ENCODE measurements at regions not wholly inside any gene's neighbourhood (a gene's known extent, or its start where the extent isn't known, plus 50 kb on each side); places are given as distances from the start of the nearest gene placed in this dataset.

- TF ChIP-seq POLR2AphosphoS5 (IDR thresholded peaks at IDR 0.05; ENCODE audit: low read depth, low read length) (no peak), POLR2A (IDR thresholded peaks at IDR 0.05; ENCODE audit: low read depth, low read length) (no peak), PAX5 (IDR thresholded peaks at IDR 0.05; ENCODE audit: insufficient read depth, low read length, severe bottlenecking) (no peak), TAF1 (IDR thresholded peaks at IDR 0.05; ENCODE audit: low read depth, low read length) (no peak), SPI1 (IDR thresholded peaks at IDR 0.05; ENCODE audit: low read depth, low read length) (no peak), POU2F2 (IDR thresholded peaks at IDR 0.05; ENCODE audit: low read depth, low read length) (no peak)
Measured at GRCh38 chr10:128811511-128811910, 655.5 kb upstream of the MGMT start.

Measured in GM12891 (cell line).